Stimulated activated CD8-positive, alpha-beta memory T cell treated with anti-CD3 and anti-CD28 coated beads, Interleukin-4, amount 100 ng/mL, for 4 hours (primary cell): ENCODE measurements at regions not wholly inside any gene's neighbourhood (a gene's known extent, or its start where the extent isn't known, plus 50 kb on each side); places are given as distances from the start of the nearest gene placed in this dataset.

Source experiments
- DNase-seq, 2 donors: peaks; one replicate each; pipeline ENCODE4 v3.0.0-alpha.2; 2020; ENCODE audit warnings: low read depth in 2 of 2, low spot score in 1 of 2

DNA sequence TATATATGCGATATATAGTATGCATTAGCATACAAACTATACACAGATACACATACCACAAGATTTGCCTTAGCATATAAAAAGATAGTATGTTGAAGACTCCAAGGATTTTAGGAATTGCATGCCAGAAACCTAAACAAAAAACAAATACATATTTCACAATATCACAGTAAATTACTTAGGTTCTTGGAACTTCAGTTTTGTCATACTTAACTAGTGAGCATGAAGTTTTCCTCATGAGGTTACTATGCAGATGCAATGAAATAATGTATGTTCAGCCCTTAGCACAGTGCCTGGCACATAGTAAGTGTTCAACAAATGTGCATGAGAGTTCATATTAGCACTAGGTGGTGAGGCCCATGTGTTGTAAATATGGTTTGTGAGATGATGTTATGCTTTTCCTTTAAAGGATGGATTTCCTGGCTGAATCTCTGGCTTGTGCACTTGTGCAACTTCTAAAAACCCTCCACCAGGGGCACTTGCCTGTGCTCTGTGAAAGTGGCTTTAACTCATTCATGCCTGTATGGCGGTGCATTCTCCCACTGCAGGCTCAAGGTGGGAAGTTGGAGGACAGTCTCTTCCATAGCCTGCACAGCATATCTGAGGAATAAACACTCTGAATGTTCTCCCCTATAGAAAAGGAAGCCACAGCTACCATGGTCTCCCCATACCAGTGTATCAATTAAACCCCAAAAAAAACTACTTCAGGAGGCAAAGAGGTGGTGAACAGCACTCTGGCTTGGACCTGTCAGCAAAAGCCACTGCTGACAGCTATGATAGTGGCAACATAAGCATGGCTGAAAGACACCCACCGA is 624.1 kb upstream of the CDH4 start:
- DNase-seq = no peak

DNA sequence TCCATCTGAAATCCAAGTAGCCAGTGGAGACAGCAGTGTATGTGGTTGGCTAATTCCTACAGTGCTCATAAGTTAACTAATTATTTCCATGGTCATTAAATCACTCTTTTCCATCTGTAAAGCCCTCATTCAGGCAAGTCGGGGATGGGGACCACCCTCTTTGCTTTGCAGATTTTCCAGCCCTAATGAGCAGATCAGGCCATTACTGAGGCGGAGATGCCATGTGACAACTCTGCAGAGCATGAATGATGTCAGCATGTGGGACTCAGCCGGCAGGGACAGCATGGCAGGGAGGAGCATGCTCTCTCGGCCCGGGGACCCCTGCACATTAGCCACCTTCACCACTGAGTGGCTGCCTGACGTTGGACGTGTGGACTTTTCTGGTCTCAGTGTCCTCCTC is 623.3 kb upstream of the CDH4 start:
- no peak for DNase-seq

DNA sequence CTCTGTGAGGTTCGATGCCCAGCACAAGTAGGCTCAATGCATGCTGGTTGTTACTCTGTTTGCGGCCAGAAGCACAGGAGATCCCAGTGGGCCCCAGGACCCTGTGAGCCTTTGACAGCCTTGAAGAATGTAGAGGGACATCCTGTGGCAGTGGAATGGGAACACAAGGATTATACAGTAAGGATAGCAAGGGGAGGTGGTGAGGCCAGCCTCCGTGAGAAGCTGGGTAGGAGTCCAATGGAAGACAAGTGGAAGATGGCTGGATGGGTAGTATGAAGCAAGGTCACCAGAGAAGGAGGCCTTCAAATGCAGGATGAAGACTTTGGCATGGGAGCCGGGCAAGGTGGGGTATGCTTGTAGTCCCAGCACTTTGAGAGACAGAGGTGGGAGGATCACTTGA is 622.9 kb upstream of the CDH4 start:
- no peak for DNase-seq

DNA sequence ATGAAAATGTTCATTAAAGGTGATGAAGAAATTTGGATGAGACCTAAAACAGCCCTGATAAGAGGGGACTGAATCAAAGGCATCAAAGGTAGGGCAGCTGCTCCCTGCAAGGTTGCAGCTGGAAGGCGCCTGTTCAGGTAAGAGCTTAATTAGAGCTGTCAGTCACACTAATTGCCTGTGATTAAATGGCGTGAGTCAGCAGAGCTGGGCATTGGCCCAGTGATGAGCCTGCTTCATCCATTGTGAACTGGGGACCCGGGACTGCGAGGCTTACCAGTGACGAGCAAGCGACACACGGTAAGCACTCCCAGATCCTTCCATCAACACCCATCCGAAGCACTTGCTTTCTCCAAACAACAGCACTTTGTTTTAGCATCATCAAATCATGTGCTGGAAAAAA is 621.5 kb upstream of the CDH4 start:
- no peak for DNase-seq

DNA sequence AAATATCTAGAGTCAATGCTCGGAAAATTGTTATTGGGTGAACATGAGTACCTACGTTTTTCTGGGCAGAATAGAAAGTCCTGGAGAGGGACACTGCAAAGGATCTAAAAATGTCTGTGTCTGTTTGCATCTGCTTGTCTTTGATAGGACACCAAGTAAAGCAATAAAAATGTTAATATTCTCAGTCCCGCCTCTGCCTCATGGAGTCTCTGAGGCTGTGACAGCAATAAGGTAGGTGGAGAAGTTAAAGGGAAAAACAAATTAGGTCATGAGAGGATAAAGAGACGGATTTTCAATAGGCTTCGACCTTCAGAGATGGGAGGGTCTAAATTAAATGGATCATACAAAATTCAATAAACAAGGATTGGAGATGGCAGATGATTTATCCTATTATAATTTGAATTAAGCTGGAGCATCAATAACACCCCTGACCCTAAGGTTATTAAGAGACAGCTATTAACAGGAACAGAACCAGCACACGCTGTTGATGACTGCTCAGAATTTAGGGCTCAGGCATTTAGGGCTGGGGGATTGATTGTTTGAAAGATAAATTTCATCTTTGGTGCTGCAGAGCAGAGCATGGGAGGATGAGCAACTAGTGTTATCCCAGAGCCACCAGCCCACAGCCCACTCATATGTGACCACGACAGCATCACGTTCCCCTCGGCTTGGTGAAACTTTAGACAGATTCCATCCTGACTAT is 620.3 kb upstream of the CDH4 start:
- DNase-seq = no peak

DNA sequence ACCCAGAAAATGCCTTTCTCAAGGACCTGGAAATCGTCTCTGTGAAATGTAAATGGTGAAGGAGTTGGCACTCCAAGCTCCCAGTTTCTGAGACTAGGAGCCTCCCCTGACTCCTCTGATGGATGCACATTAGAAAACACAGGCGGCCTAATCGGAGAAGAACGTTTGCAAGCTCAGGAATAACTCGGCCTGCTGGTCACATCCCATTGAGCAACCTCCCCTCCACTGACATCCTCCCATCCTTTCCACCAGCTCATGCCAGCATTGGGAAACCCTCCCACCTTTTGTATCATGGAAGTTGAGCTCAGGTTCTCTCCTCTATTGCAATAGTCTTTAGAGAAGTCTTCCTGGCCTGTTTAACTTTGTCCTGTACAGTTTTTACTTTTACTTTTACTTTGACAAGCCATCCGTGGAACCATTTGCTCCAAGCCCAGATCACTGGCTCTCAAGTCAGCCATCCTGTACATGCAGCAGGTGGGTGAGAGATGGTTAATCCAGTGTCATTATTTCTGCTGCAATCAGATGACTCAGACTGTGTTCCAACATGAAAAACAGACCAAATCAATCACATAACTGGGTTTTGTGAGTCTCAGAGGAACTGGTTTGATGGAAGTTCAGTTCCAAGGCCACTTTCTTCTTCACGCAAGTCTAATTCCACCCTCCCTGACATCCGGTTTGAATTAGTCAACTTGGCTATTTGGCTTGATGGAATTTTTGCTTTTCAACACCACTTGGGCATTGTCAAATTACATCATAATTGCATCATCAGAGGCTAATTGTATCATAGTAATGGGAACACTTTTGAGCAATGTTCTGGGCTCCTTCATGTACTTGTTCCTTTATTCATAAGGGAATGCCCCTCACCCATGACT is 619.4 kb upstream of the CDH4 start:
- no peak for DNase-seq

DNA sequence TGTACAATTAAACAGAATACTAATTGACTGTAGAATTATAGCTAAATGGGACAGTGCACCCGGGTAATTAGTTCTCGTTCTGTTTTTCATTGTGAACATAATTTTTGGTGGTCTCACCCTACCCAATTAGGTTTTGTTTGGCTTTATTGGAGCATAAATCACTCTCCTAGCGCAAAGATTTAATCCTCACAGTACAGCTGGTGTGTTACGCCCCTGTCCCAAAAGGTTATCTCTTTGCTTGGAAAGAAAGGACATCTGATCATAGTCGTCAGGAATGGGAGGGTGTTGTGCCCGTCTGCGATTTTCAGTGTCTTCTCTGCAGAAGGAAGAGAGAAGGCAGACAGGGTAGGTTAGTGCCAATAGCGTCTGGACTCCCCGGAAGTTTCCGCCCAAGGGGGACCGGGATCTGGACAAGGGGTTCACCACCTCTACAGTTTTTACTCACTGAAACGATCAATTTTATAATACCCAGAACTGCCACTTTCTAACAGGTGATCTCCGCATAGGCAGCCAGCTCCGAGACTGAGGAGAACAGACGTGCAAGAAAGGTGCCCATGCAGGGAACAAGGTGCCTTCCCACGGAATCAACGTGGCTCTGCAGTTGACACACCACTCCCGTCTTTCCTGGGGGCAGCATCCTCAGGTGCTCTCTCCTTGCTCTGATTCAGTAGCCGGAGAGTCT is 617.4 kb upstream of the CDH4 start:
- no peak for DNase-seq

DNA sequence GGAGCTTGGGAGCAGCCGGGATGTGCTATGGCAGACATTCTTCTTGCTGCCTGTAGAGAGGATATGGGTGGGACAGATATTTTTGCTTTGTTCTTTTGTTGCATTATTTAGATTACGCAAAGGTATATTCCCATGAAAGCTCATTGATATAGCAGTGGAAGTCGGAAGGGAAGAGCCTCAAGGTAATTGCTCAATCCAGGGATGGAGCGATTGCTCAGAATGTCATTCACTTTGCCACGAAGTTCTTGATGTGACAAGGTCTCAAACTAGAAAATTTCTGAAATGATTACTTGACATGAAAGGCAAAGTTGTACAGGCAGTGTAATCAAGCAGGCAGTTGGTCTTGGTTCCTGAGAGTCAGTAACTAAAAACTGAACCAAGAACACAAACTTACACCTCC is 615.6 kb upstream of the CDH4 start:
- no peak for DNase-seq

DNA sequence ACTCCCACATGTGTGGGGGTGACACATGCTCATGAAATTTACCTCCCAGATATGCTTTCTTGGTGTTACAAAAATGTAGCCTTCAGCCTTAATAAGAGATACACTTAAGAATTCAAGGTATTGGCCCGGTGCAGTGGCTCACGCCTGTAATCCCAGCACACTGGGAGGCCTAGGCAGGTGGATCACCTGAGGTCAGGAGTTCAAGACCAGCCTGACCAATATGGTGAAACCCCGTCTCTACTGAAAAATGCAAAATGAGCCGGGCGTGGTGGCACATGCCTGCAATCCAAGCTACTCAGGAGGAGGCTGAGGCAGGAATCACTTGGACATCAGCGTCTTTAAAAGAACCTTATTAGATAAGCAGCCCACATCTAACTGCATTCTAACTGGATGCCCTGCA is 614.3 kb upstream of the CDH4 start:
- no peak for DNase-seq

DNA sequence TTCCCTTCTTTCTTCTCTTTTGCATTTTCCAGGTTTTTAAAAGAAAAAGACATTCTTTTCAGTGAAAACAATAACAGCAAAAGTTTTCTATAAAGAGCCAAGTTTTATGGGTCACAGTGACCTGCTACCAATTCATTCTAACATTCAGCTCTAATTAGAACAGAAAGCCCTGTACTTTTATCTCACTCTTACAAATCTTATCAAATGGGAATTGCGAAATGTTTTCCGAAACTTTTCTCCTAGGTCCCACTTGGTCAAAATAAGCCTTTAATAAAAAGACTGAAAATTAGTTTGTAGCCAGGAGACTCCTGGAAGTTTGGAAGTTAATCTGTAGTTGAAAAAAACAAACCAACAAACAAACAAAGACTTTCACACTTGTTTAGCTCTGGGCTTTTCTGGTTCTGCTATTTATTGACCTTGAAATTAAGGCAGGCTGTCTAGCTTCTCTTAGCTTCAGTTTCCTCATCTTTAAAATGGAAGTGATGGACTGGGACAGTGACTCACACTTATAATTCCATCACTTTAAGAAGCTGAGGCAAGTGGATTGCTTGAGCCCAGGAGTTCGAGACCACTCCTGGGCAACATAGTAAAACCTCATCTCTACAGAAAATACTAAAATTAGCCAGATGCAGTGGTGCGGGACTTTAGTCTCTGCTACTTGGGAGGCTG is 613.5 kb upstream of the CDH4 start:
- DNase-seq = no peak

DNA sequence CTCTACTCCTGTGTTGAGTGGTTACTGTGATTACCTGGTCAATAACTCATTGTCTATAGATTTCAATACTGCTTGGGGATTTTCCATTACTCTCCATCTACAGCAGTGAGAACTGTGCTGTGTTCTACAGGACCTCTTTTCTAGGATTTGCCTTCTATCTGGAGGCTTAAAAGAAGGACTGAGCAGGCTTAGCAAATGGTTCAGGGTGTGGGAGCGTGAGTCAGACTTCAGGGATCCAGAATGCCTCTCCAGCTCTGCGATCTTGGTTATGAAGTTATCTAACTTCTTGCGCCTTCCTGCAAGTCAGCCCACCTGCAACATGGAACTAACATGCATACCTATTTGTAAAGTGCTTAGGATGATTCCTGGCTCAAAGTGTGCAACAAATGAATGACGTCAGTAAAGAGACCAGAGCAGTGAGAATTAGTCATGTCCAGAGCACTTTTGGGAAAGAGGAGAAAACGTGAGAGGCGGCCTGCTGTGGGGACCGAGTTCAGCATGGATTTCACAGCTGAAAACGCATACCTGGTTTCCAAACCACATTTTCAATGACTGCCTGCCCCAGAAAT is 610.1 kb upstream of the CDH4 start:
- DNase-seq = no peak

DNA sequence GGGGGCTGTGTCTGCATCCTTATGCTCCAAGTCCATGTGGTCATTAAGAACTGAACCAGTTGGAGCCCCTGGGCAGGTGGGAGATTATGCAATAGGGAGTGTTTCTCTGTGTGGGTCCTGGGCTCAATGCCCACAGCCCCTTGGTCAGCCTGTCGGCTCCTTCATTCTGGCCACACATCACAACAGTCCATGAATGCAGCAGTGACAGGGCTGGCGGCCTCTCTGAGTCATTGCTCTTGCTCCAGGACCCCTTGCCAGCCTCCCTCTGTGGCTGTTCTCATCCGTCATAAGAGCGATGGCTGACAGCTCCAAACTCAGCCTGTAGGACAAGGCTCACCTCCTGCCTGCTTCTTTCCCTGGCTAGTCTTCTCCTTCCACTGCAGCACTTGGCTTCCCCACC is 609.5 kb upstream of the CDH4 start:
- DNase-seq = no peak

DNA sequence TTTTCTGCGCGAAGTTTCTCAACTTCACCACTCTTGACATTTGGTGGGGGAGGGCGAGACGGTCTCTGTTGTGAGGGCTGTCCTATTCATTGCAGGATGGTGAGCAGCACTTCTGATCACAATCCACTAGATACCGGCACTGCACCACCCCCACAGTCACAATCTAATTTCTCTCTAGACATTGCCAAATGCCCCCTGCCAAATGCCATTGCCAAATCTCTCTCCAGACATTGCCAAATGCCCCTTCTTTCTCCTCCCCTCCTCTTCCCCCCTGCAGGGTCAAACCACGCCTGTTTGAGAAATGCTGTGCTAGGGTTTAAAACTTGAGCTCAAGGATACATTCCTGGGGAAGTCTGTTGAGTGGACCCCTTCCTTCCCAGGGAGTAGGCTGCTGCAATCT is 603.5 kb upstream of the CDH4 start:
- DNase-seq = no peak

DNA sequence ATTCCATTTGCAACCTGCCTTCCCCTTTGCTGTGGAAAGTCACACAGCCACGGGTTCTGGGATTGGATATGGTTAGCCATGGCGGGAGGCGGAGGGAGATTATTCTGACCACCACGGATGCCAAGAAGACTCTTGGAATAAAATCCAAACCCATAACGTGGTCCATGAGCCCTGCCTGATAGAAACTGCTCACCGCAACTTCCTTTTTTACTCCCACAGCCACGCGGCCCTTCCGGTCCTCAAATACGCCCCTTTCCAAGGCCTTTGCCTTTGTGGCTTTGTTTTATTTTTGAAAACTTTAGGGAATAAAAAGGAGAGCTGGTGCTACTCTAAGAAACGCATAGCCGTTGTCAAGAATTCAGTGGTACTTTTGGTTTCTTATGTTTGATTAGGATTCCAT is 602.5 kb upstream of the CDH4 start:
- DNase-seq = no peak

DNA sequence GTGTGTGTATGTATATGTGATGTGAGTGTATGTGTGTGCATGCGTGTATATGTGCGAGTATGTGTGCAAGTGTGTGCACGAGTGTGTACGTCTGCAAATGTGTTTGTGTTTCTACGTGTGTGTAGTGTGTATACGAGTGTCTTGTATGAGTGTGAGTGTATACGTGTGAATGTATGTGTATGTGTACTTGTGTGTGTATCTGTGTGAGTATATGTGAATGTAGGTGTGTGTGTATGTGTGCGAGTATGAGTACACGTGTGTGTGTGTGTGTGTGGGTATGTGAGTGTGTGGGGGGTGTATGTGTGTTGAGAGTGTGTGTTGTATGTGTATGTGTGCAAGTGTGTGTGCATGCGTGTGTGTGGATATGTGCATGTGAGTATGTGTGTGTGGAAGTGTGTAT is 602.0 kb upstream of the CDH4 start:
- no peak for DNase-seq

DNA sequence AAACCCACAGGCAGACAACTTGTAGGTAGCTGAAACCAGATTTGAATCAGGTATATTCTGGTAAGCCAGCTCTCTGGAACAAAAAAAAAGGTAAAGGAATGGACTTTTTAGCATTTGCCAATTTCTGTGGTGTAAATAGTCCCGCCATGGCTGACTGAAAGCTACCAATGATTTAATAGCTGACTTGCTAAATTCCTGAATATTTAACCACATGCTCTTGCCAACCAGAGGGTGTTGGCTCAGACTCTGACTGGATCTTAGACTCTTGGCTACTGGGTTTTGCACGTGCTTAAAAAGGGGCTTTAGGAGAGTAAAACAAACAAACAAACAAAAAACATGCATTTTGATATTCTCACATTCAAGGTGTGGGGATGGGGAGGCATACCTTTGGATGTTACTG is 600.0 kb upstream of the CDH4 start:
- DNase-seq = no peak

DNA sequence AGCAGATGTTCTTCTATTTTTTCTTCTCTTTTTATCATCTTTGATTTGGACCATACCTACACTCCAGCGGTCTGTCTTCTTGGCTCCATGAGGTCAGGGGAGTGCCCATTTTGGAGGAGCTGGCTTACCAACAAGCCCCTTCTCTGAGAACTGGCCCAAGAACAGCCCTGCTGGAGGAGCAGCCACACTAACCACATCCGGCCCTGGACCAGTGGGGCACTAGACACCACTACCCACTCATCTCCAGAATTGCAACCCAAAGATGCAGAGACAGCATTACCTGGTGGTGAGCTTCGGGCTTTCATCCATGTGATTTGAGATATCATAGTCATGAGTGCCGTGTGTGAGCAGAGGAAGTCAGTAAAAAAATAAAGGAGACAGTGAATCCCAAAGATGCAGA is 599.4 kb upstream of the CDH4 start:
- no peak for DNase-seq

DNA sequence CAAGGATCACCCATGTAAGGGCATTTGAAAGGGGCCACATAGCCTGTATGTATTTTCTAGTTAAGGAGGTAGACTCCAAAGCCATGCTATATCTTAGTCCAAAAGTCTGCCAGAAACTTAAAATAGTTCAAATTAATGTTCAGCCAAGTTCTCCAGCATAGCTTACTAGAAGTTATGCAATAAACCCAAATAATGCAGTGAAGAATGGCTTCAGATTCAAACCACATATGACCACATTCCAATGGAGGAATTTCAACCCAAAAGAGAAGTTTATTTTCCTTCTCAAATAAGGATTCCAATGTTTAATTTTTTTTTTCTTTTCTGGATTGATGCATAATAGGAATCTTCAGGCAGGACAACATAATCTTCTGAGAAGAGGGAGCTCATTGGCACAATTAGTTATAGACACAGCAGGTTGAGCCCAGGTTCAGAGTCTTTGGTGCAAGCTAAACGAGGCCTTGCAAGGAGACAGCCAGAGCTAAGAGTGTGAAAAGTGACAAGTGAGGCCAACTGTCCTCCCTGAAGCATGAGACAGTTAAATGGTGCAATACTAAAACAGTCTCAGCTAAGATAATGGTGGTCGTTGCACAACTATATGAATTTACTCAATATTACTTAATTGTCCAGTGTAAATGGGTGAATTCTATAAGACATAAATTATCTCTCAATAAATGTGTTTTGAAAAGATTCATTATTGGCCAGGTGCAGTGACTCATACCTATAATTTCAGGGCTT is 598.8 kb upstream of the CDH4 start:
- DNase-seq = no peak

DNA sequence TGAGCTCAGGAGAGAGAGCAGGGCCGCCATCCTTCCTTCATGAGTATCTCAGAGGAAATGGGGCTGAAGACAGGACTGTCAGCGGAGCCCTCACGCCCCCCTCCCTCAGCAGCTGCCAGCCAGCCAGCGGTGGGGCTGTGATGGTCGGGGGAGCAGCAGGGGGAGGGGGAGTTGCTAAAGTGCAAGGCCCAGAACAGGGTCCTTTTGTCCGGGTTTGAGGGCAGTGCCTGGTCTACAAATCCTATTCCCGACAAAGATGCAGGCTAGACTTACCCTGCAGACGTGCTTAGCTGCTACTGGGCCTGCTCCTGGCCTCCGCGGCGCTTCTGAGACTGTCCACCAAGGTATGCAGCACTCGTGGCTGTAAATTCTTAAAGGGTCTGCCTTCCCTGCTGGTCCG is 593.4 kb upstream of the CDH4 start:
- DNase-seq = no peak

DNA sequence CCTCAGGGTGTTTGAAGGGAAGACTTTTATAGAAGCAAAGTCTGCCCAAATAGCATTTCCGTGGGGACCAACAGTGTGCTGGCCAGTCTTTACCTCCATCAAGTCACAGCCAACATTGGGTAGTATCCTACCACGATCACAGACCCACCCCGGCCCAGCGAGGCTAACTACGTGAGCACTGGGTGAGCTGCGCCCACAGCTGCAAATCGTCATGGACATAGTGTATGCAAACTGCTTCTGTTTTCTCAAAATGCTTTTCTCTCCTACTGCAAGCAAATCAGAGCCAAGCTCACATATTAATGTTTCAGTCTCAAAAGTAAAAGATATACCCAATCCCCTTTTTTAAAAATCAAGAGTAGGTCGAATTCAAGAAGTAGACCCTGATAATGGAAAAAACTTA is 592.8 kb upstream of the CDH4 start:
- no peak for DNase-seq
